NCI-H2029 treated with DMSO at 0.1 percent for 48 hours (cell line): ENCODE measurements at regions not wholly inside any gene's neighbourhood (a gene's known extent, or its start where the extent isn't known, plus 50 kb on each side); places are given as distances from the start of the nearest gene placed in this dataset.

Source experiments
- DNase-seq: peaks from one replicate; lab custom pipeline; 2025; lab: John Stamatoyannopoulos, UW

DNA sequence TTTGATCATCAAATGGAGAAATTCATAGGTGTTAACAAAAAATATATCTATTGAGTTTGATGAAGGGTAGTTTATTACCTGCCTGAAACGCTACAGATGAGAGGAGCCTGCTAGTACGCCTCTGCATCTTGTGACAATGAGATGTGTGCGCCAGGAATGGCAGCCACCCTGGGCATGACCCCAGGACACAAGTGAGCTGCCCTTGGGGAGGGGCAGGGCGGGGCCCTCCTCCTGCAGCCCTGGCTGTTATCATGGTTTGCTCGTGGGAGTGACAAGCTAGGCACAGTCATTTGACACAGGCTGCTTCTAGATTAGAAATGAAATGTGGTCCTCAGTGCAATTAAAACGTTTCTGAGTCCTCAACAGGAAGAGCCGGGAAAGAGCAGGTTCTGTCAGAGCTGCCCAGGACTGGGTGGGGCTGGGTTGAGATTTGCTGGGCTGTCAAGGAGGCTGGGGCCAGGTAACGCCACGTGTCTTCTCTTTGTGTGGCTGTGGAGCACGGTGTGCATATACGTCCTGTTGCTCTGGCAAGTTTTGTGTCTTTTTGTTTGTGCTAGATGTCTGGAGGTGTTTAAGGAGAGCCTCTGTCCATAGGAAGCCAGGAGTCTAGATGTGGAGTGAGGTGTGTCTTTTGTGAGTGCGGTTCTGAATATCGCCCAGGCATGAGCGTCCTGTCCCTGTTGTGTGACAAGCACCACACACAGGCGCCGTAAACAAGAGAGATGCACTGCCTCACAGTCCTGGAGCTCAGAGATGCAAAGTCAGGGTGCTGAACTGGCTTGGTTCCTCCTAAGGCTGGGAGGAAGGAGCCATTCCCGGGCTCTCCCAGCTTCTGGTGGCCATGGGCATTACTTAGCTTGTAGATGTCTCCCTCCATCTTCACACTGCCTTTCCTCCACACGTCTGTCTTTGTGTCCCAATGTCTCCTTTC lies 129.0 kb upstream of the IRX4 start:
- DNase-seq: no peak

DNA sequence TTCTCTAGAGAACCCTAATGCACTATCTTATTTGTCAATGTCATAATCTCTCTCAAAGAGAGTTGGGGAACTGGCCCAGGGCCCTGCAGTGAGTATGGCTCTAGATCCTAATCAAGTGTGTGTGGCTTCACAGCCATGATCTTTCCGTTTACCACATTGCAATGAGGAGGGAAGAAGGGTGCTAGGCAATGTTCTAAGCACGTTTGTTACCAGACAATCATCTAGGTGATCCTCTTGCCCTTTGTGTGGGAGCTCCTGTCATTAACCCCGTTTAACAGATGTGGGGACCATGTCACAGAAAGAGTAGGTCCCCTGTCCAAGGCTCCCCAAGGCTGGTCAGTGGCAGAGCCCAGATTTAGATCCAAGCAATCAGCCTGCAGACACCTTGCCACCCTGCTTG lies 128.2 kb upstream of the IRX4 start:
- DNase-seq: no peak

DNA sequence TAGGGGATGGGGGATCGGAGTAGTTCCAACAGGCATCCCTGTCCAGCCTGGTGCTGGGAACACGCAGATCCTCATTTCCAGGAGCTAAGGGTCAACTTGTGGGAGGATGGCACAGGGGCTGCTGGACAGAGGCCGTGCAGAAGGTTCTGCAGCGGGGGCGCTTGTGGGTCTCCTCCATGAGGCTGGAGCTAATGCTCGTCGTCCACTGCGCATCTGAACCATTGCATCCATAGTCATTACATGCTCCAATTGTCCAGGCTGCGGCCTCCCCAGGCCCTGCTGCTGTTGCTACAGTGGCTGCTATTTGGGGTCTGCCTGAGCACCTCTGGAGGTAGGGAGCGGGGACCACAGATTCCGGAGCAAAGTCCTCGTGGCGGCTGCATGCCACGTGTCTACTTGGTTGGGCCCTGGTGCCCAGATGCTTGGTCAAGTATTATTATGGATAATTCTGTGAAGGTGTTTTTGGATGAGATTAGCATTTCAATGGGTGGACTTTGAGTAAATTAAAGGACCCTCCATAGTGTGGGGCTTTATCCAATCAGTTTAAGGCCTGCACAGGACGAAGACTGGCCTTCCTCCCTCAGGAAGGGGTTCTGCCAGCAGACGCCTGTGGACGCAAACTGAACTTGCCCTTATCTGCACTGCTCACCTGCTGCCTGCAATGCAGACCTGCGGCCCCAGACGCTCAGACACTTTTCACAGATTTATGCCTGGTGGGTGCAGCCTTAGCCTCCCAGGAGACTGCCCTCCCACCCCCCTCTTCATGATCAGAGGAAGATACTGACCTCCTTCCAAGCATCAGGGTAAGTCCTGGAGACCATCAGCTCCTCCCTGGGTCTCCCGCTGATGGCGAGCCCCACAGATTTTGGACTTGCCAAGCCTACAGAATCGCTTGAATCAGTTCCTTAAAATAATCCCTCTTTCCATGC lies 127.5 kb upstream of the IRX4 start:
- no peak for DNase-seq

DNA sequence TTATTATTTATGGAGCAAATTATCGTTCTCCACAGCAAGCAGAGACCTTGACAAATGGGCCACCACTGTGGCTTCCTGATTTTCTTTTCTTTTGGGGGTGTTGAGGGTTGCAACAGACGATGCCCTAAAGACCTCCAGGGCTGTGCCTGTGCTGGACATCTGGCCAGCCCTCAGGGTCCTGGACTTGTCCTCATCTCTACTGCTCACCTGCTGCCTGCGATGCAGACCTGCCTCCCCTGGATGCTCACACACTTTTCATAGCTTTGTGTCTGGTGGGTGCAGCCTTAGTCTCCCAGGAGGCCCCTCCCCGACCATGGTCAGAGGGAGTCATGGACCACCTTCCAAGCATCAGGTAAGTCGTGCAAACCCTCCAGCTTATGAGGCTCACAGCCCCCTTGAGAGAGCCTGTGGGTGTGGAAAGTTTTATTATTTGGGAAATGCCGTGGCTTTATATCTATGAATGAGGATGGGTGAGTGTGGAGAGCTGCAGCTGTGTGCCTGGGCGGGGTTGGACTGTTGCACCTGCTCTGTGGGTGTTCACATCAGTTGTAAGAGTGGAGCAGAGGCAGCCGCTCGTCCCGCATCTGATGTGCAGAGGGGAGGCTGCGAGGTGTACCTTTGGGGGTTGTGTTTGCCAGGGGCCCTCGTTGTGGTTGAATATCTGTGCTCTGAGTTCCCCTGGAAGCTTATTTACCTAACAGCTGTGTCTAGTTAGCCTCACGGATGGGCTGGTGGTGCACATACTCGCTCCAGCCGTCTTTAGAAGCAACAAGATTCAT lies 126.3 kb upstream of the IRX4 start:
- DNase-seq: no peak

DNA sequence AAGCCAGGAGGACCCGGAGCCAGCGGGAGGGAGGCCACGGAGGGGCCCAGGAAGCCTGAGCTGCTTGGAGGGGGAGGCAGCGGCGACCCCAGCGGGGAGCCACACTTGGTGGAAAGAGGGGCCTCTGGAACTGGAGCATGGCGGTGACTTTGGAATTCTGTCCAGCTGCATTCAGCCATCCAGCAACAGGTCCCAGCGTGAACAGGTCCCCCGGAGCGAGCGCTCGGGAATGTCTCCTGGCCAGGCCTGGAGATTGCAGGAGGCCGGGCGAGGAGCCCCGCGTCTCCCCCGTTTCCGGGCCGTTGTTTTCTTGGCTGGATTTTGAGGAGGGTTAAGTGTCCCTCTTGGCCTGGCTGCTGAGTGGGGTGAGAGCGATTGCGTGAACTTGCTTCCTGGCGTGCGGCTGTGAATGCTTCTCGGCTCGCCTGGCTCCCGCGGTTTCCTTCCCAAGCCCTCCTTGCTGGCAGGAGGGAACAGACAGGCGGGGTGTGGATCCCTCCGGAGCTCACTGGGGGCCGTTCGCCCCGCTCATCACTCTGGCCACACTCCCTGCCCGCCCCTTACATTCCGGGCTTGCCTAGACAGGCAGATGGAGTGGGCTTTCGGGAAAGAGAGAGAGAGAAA lies 125.3 kb upstream of the IRX4 start:
- DNase-seq: no peak

DNA sequence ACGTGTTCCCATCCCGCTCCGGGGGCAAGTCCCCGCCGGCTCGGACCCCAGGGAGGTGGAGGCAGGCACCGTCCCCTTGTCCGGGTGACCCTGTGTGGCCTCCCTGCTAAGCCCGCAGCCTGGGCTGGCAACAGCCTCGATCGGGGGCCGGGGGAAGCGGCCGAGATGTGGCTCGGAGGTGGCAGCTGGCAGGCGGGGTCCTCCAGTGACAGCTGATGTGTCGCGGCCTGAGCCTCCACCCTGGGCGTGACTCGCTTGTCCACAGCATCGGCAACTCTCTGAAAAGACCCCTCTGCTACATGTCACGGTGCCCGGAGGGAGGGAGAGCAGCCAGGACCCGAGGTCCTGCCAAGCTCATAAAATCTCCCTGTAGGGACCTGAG lies 124.8 kb upstream of the IRX4 start:
- no peak for DNase-seq

DNA sequence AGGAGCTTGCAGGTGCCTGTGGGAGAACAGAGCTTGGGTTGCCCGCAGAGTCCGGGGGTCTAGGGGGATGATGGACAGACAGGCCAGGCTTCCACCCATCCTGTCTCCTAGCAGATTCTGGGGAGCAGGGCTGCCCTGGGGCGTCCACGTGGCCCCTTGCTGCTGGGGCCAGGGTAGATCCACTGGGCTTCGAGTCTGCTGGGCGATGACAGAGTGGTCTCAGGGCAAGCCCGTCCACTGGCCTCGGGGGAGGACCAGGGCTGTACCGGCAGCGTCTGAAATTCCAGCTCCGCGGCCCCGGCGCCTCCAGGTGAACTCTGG lies 124.2 kb upstream of the IRX4 start:
- no peak for DNase-seq

DNA sequence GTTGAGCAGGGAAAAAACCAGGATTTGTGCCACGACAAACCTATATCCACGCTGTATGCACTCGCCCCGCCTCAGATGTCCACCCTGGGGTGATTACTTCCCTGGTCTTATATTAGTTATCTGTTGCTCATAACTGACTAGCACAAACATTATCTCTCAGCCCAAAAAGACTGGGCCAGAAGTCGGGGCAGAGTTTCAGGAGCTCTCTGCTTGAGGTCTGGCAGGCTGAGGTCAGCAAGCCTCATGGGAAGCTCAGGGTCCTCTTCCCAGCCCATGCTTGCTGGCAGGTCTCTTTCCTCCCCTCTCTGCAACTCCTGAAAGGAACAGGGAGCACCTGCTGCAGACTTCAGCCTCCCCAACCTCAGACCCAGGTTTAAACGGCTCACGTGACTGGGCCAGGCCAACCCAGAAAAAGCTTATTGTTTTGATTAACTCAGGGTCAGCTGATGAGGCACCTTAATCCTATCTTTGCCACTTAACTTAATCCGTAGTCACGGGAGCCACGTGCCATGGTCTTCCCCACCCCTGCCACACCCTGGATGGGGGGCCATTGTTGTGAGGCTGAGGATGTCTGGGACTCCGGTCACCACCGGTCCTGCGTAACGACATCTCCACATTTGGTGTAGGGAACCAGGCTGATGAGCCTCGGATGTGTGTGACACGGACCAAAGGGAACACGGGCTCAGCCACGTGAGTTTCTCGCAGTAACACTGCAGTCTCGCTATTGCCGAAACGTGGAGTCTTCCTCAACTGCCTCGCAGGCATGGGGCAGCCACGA lies 123.7 kb upstream of the IRX4 start:
- no peak for DNase-seq

DNA sequence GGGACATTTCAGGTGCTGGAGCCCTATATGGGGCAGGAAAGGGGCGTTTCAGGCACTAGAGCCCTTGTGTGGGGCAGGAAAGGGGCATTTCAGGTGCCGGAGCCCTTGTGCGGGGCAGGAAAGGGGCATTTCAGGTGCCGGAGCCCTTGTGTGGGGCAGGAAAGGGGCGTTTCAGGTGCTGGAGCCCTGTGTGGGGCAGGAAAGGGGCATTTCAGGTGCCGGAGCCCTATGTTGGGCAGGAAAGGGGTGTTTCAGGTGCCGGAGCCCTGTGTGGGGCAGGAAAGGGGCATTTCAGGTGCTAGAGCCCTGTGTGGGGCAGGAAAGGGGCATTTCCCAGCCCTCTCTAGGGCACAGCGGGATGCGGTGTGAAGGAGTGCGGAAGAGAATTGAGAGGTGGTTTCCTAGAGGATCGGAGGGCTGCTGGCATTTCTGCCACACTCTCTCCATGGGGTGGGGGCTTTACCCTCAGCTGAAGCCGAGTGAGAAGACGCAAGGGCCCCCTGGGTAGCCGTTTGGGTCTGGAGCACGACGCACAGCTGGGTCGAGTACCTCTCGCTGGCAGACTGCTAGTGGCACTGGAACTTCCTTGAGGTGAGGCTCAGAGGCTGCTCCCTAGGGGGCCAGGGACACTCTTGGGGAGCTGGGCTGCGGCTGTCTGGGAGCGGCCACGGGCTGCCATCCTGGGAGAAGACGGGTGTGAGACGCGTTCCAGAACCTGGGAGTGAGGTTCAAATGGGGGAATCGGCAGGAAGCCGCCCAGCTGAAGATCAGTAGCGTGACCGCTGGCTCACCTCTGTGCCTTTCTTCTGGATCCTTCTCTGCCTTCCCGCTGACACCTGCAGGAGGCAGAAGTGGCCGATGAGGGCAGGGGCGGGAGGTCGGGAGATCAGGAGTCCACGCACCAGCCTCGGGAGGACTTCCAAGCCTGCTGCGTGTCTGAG lies 122.6 kb upstream of the IRX4 start:
- DNase-seq: no peak

DNA sequence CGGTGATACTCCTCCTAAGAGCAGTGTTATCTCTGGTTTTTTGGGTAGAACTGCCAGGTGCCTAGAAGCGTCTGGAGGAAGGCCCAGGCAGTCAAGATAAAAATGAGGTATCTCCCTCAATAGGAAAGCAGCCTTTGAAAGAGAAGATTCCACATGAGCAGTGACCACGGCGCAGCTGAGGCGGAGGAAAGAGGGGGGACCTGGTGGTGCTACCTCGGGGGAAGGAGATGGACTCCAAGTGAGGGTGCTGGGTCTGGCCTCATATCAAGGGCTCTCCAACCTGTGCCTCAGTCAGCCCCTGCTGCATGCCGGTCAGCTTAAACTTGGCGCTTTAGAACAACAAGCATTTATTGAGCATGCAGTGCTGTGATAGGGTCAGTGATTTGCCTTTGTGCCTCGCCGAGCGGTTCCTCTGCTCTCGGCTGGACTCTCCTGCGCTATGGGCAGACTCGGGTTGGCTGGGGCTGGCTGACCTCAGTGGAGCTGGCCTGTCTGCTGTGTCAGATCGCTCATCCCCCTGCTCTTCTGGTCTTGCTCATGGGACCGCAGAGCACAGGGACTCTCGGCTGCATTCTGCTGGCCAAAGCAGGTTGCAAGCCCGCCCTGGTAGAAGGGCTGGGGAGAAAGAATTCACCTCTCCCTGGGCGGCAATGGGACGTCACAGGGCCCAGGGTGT lies 121.1 kb upstream of the IRX4 start:
- no peak for DNase-seq

DNA sequence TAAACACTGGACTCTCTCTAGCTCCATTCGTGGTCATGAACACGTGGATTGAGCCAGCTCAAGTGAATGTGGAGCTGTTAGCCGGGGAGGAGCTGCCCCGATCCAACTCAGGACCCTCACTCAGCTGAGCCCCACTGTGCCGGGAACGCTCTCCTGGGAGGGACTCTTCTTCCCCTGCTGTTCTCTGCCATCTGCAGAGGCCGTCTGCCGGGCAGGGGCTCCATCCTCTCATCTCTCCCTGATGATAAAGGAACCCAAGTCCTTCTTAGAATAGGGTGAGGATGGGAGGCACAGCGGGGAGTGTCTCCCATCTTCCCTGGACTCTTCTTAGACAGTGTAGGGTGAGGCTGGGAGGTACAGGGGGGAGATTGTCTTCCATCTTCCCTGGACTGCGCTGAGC lies 120.5 kb upstream of the IRX4 start:
- DNase-seq: no peak

DNA sequence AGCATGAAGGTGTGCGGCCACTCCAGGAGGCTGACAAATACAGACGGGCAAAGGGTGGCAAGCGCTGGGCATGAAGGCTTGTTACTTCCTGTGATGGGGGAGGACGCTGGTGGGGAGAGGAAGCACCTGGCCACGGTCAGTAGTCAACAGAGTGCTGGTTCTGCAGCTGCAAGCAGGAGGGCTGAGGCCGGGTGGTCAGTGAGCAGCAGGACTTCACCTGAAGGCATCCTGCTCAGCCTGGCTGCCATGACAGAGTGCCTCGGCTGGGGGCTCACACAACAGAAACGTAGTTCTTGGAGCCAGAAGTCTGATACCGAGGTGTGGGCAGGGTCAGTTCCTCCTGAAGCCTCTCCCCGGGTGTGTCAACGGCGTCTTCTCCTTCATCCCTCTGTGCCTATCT lies 118.6 kb upstream of the IRX4 start:
- DNase-seq: no peak

DNA sequence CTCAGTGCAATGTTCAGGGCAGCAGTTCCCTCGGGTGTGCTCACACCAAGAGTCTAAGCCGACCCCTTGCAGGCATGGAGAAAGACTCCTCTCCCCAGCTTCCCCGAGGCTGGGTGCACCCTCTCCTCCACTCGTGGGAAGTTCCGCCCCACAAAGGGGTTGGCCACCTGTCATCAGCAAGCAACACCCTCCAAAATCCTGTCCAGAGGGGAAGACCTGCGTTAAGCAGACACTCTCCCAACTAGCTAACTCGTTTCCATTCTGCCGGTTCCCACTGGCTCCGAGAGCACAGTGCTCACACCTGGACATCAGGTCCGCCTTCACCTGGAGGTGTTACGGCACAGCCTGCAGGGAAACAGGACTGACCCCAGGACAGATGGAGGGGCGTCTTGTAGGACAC lies 117.9 kb upstream of the IRX4 start:
- no peak for DNase-seq

DNA sequence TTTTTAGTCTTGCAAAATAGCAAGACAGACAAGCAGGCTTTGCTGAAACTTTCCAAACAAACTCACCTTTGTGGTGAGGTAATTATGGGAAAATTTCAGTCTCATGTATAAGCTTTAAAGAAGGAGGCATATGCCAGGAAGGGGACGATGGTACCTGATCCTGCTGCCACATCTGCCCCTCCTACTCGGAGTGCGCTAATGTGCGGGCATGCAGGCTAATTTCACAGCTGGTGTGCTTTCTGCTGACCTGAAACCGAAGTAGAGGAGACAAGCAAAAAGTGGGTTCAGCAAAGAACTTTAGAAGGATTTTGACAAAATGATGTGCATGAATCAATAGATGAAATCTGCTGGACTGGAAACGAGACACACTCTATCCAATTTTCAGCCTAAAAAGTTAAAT lies 117.1 kb upstream of the IRX4 start:
- no peak for DNase-seq

DNA sequence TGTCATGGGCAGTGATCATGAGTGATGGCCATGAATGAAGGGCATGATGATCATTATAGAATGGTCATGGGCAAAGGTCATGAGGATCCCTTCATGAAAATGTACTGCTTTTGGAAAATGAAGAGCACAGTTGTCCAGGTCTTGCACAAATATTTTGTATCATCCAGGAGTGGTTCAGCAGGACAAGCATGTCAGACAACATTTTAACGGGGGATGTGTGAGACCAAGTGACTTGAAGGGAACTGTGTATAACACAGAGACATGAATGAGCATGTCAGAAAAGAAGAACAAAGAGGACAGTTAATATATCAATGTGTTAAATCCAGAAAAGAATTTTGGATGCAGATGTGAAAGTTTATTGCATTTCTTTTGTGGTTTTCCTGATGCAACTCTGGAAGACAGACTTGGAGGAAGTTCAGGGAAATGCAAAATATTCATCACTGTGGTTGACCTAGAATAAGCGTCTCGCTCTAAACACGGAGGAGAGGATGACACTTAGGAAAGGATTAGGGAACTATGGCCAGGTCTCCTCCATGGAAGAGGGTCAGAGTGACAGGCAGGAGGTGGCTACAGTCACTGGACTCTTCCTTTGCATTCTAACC lies 116.1 kb upstream of the IRX4 start:
- DNase-seq: no peak

DNA sequence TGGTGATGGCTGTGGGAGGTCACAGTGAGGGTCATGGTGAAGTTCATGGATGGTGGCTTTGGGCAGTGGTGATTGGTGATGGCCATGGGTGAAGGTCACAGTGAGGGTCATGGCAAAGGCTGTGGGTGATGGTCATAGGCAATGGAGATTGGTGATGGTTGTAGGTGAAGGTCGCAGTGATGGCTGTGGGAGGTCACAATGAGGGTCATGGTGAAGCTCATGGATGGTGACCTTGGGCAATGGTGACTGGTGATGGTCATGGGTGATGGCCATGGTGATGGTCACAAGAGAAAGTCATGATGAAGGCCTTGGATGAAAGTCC lies 115.6 kb upstream of the IRX4 start:
- DNase-seq: no peak

DNA sequence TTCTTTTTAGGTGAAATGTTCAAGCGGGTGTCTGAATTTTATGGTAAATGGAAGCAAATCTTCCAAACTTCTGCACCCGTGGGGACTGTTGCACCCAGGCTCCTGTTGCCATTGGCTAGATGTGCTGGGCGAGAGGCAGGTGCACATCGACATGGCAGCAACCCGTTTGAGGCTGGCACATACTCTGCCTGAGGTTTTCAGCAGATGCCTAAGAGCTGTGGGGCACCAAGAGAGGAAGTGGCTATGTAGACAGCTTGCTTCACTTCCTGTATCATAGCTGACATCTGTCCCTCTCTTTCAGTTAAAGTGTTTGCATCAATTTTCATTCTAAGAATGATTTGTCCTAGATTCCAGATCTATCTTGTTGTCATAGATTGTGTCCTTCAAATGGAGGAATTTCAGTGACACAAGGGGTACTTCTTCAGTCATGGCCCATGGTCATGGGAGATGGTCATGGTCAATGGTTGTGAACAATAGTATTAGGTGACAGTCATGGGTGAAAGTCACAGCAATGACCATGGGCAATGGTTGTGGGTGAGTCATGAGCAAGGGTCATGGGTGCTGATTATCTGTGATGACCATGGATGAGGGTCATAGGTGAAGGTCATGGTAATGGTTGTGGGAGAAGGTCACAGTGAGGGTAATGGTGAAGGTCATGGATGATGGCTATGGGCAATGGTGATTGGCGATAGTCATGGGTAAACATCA lies 115.1 kb upstream of the IRX4 start:
- DNase-seq: no peak

DNA sequence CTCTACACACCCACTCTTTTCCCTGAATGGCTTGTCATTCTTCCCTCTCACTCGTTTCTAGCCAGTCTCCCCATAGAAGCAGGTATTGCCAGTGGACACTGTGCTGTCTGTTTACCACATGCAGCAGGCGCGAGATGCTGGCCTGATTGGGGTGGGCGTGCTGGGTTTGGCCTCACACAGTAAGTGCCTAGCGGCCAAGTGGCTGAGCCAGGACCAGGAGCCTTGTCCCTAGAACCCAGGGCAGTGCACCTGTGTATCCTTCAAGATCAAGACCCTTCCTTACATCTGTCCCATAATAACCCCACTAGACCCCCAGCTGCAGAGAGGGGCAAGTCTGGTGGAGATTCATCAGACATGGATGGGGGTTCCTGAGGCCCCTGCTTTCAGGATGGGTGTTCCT lies 112.8 kb upstream of the IRX4 start:
- no peak for DNase-seq

DNA sequence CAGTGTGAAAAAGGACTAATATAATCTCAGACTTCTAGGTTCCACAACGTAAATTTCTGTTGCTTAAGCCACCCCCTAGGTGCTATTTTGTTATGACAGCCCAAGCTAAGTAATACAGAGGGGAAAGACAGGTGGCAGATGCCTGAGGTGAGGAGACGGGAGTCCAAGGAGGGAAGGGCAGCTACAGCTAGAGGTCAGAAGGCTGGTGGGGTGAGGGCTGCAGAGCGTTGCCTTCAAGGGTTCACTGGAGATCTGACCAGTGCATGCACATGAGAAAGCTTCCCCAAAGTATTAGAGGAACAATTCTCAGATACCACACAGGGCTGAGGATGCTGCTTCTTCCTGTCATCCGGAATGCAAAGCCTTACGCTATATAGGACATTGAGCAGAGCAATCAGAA lies 104.7 kb upstream of the IRX4 start:
- DNase-seq: no peak
